ENCODE measurements at regions not wholly inside any gene's neighbourhood (a gene's known extent, or its start where the extent isn't known, plus 50 kb on each side); places are given as distances from the start of the nearest gene placed in this dataset.

DNA sequence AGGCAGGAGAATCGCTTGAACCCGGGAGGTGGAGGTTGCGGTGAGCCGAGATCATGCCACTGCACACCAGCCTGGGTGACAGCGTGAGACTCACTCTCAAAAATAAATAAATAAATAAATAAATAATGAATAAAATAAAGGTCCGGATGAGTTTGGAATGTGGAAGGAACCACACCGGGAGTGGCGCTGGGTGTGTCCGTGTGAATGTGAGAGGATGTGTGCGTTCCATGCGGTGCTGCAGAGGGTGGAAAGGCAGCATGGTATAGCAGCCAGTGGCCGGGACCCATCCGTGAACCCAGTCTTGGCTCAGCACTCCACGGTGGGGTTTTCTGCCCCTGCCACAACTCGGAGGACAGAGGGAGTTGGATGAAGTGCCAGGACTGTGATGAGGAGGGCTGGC is 56.2 kb upstream of the POFUT2 start:
- intact Hi-C loops (cut with micrococcal nuclease; ENCODE audit: unreplicated experiment), result no loop called here
- POLR2A ChIA-PET, result no interaction called here
- no peak overlapping the region for H3K27ac Mint-ChIP-seq (ENCODE audit: unreplicated experiment)
- H3K9me3 ChIP-seq, result no peaks in the 10 kb centered on the region
- TF ChIP-seq, protein P1, sequence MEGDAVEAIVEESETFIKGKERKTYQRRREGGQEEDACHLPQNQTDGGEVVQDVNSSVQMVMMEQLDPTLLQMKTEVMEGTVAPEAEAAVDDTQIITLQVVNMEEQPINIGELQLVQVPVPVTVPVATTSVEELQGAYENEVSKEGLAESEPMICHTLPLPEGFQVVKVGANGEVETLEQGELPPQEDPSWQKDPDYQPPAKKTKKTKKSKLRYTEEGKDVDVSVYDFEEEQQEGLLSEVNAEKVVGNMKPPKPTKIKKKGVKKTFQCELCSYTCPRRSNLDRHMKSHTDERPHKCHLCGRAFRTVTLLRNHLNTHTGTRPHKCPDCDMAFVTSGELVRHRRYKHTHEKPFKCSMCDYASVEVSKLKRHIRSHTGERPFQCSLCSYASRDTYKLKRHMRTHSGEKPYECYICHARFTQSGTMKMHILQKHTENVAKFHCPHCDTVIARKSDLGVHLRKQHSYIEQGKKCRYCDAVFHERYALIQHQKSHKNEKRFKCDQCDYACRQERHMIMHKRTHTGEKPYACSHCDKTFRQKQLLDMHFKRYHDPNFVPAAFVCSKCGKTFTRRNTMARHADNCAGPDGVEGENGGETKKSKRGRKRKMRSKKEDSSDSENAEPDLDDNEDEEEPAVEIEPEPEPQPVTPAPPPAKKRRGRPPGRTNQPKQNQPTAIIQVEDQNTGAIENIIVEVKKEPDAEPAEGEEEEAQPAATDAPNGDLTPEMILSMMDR (IDR thresholded peaks at IDR 0.05; ENCODE audit: insufficient read depth in 1 of 2, low read depth in 1 of 2, low read length in 1 of 2, severe bottlenecking in 1 of 2, unreplicated experiment in 1 of 2), result no peak
- no TSS peak for BruUV-seq (replicated peaks)
- no peak for DNase-seq
- H3K4me3 Mint-ChIP-seq (ENCODE audit: unreplicated experiment), result no peak overlapping the region
- no peaks in the 10 kb centered on the region for H3K27me3 ChIP-seq (replicated peaks; ENCODE audit: control insufficient read depth, insufficient read depth, low read length)
- CTCF ChIA-PET, result no interaction called here
- H3K36me3 ChIP-seq (ENCODE audit: control insufficient read depth, insufficient read depth, low read length), result no peaks in the 10 kb centered on the region
- H3K4me3 ChIP-seq (ENCODE audit: low read depth, low read length), result no peak overlapping the region
- peaks cover 18% of the 10 kb centered on the region for H3K9me3 Mint-ChIP-seq (ENCODE audit: unreplicated experiment)
- no peaks in the 10 kb centered on the region for H3K4me1 Mint-ChIP-seq (ENCODE audit: low read depth, unreplicated experiment)
- no peaks in the 10 kb centered on the region for H3K27me3 Mint-ChIP-seq (ENCODE audit: insufficient read depth, unreplicated experiment)
- H3K4me1 ChIP-seq, result no peaks in the 10 kb centered on the region; the same call in none of the 2 replicates
- H3K36me3 Mint-ChIP-seq (ENCODE audit: insufficient read depth, unreplicated experiment), result no peaks in the 10 kb centered on the region

DNA sequence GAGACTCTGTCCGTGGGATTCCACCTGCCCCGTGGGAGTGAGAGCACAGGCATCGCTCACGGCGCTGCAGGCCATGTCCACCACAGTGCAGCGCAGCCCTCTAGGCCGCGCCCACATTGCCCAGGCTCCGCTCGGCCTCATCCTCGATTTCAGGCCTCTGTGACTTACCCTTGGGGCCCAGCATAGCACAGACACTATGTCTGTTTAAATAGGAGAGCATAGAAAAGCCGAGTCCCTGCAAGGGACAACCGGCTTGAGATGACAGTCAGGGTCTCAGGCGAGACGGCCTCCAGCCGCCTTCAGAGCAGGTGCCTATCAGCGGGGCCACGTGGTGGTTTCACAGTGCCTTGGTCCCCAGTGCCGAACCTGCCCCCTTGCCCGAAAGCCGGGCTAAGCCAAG is 56.9 kb upstream of the POFUT2 start:
- no peaks in the 10 kb centered on the region for H3K27me3 ChIP-seq (replicated peaks; ENCODE audit: control insufficient read depth, insufficient read depth, low read length)
- no peaks in the 10 kb centered on the region for H3K4me1 Mint-ChIP-seq (ENCODE audit: low read depth, unreplicated experiment)
- H3K27me3 Mint-ChIP-seq (ENCODE audit: insufficient read depth, unreplicated experiment), result no peaks in the 10 kb centered on the region
- BruUV-seq (replicated peaks), result no TSS peak
- POLR2A ChIA-PET, result no interaction called here
- H3K9me3 ChIP-seq, result no peaks in the 10 kb centered on the region
- CTCF ChIA-PET, result no interaction called here
- intact Hi-C loops (cut with micrococcal nuclease; ENCODE audit: unreplicated experiment), result no loop called here
- H3K4me3 Mint-ChIP-seq (ENCODE audit: unreplicated experiment), result no peak overlapping the region
- H3K4me1 ChIP-seq, result no peaks in the 10 kb centered on the region; the same call in 1 of the 2 replicates
- H3K4me3 ChIP-seq (ENCODE audit: low read depth, low read length), result no peak overlapping the region
- TF ChIP-seq, protein P1 (IDR thresholded peaks at IDR 0.05; ENCODE audit: insufficient read depth in 1 of 2, low read depth in 1 of 2, low read length in 1 of 2, severe bottlenecking in 1 of 2, unreplicated experiment in 1 of 2), result no peak
- no peak for DNase-seq
- no peak overlapping the region for H3K27ac Mint-ChIP-seq (ENCODE audit: unreplicated experiment)
- H3K9me3 Mint-ChIP-seq (ENCODE audit: unreplicated experiment), result peaks cover 18% of the 10 kb centered on the region
- H3K36me3 ChIP-seq (ENCODE audit: control insufficient read depth, insufficient read depth, low read length), result no peaks in the 10 kb centered on the region
- no peaks in the 10 kb centered on the region for H3K36me3 Mint-ChIP-seq (ENCODE audit: insufficient read depth, unreplicated experiment)

DNA sequence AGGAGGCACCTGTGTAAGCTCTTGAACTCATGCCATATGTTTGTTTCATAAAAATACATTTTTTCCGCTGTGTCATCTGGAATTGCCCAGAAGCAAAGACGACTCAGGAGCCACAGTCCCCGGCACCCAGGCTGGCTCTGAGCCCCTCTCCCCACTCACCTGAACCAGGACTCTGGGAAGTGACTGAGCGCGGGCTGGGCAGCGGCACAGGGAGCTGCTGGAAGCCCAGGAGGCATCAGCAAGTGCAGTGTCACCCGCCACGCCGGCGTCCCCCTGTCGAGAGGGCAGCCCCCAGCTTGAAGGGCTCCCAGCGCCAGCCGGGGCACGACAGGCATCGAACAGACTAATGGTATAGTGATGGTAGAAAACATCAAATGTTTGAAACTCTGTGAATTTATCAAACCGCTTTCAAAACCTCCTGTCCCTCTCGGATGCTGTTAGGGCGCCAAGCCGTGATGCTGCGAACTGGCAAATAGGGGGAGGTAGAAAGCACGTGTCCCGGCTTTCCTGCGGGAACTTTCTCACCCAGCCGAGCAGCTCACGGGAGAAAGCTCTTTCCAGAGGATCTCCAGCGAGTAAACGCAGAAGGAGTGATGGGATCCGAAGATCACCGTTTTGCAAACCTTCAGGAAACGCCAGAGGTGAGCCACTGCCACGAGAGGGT is 57.8 kb upstream of the COL18A1 start:
- H3K27me3 Mint-ChIP-seq (ENCODE audit: insufficient read depth, unreplicated experiment), result no peaks in the 10 kb centered on the region
- POLR2A ChIA-PET, result no interaction called here
- H3K4me3 ChIP-seq (ENCODE audit: low read depth, low read length), result no peak overlapping the region

More for the DNA sequence above, 57.8 kb upstream of the COL18A1 start:
- Mint-ChIP-seq H3K4me1 (ENCODE audit: low read depth, unreplicated experiment) (no peaks in the 10 kb centered on the region), H3K27ac (ENCODE audit: unreplicated experiment) (no peak overlapping the region), H3K36me3 (ENCODE audit: insufficient read depth, unreplicated experiment) (no peaks in the 10 kb centered on the region), H3K4me3 (ENCODE audit: unreplicated experiment) (no peak overlapping the region), H3K9me3 (ENCODE audit: unreplicated experiment) (peaks cover 8% of the 10 kb centered on the region)
- intact Hi-C loops (cut with micrococcal nuclease; ENCODE audit: unreplicated experiment), result no loop called here
- Histone ChIP-seq H3K4me1 (no peaks in the 10 kb centered on the region), H3K27me3 (replicated peaks; ENCODE audit: control insufficient read depth, insufficient read depth, low read length) (no peaks in the 10 kb centered on the region), H3K36me3 (ENCODE audit: control insufficient read depth, insufficient read depth, low read length) (no peaks in the 10 kb centered on the region), H3K9me3 (no peaks in the 10 kb centered on the region)
- no peak for DNase-seq
- CTCF ChIA-PET, result interaction anchor here (1.1 kb wide), 1 partner anchor 124 kb away, joined by 4 read pairs; no protein-coding TSS in a partner anchor
- TF ChIP-seq, protein P1 (IDR thresholded peaks at IDR 0.05; ENCODE audit: insufficient read depth in 1 of 2, low read depth in 1 of 2, low read length in 1 of 2, severe bottlenecking in 1 of 2, unreplicated experiment in 1 of 2), result no peak
- BruUV-seq (replicated peaks), result no TSS peak
